D721Med (cell line): ENCODE measurements at regions not wholly inside any gene's neighbourhood (a gene's known extent, or its start where the extent isn't known, plus 50 kb on each side); places are given as distances from the start of the nearest gene placed in this dataset.
"Not testable (repeated sequence)": the region's sequence is repeated elsewhere in the genome, so short reads cannot be mapped to it uniquely, and the experiment has no call there.

Experiments
- DNase-seq: peaks from one replicate; pipeline ENCODE4 v3.0.0; 2011; ENCODE audit warnings: low spot score; ENCODE audit not compliant: insufficient read length
- FAIRE-seq: peaks from 2 replicates; lab custom pipeline; 2011; peaks lifted over from hg19 to GRCh38; lab: Jason Lieb, UNC
- CTCF ChIP-seq: IDR thresholded peaks from 2 replicates; pipeline ENCODE4 v1.5.1; 2012; ENCODE audit warnings: mild to moderate bottlenecking, control low read depth; ENCODE audit not compliant: insufficient read depth; ENCODE audit errors: missing control alignments

- DNase-seq (no peak), FAIRE-seq (no peak)
- TF ChIP-seq CTCF: no peak
Observed at GRCh38 chr6:76509397-76509796, 436.9 kb upstream of the IMPG1 start.

- TF ChIP-seq CTCF: no peak
- FAIRE-seq: no peak
- DNase-seq: no peak
Observed at GRCh38 chr6:76506808-76507207, 434.3 kb upstream of the IMPG1 start.

GRCh38 chr6:76495909-76496308 lies 423.4 kb upstream of the IMPG1 start:
- no peak for TF ChIP-seq CTCF
- DNase-seq (no peak), FAIRE-seq (no peak)

DNA sequence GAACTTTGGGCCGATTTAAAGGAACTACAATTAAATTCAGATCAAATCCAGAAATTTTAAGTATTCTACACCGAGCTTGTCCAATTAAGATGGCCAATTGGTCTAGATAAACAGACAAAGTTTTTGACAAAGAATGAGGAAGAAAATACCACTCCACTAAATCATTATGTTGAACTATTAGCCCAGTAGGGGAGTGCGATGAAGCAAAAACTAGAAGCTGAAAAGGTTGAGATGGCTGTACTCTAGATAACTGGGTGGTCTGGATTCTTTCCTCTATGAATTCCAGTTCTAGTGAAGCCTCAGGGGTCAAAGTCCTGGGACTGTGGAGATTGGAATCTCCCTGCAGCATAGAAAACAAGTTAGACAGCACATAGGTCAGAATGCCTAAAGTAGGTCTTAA lies 418.9 kb upstream of the IMPG1 start:
- FAIRE-seq, DNase-seq: not testable (repeated sequence)

GRCh38 chr6:76490456-76490855 lies 418.0 kb upstream of the IMPG1 start:
- DNase-seq (no peak), FAIRE-seq (no peak)

DNA sequence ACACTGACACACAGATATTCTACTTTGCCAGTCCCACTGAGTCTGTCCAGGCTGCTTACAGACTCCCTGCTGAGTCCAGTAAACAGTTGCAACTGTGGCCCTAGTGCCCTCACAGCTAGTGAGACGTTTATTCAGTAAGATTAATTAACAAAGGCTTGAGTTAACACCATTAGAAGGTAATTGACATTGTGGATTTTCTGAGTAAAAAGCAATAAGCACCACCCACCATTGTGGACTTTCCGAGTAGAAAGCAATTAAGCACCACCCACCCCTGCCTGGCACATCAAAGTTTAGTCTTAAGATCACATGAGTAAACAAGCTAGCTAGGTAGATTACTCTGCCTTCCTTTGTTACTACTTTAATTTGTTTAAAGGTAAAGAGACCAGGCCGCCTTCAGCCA lies 408.6 kb upstream of the IMPG1 start:
- FAIRE-seq (no peak), DNase-seq (no peak)
- TF ChIP-seq CTCF: no peak

More at GRCh38 chr6:76490456-76490855, 418.0 kb upstream of the IMPG1 start:
- no peak for TF ChIP-seq CTCF

DNA sequence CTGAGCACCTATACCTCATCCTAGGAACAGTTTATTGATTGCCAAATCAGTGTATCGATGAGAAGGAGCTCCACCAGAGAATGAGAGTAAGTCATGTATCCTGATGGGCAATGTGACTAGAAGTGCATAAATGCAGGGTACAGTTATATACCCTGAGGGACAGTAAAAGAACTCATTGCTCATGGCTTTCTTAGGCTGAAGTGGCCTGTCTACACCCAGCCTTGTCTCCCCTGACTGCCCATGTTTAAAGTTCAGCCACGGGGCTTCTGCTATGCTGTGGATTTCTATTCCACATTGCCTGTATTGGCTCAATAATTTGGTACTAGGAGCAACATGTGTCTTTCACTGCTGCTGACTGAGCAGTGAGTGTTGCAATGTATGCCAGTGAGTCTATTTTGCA lies 400.4 kb upstream of the IMPG1 start:
- TF ChIP-seq CTCF: no peak
- DNase-seq (no peak), FAIRE-seq (no peak)

DNA sequence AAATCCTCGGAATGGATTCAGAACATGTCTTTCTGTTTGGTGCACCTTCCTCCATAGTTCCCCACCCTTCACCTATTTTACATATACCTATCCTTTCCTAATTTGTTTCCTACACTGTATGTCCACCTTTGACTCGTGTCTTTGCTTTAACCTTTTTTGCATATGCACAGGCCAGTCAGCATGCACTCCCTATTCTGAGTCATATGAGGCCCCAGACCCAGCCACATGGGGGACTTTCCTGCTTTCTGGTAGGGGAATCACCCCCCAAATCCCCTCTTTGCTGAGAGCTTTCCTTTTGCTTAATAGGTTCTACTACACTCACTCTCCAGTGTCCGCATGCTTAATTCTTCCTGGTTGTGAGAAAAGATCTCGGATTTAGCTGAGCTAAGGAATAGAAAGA lies 393.8 kb upstream of the IMPG1 start:
- no peak for TF ChIP-seq CTCF
- FAIRE-seq (no peak), DNase-seq (no peak)
